Suprapubic skin (tissue), 4 donors: ENCODE measurements at regions not wholly inside any gene's neighbourhood (a gene's known extent, or its start where the extent isn't known, plus 50 kb on each side); places are given as distances from the start of the nearest gene placed in this dataset.

Source experiments
- CTCF ChIP-seq, 2 donors: fragments of 200-600 bp in 1 of 2; fragments of 450-650 bp in 1 of 2; sonication (generic) in 1 of 2; IDR thresholded peaks; one replicate each; pipeline ENCODE4 v1.5.1; 2016 to 2019; ENCODE audit warnings: antibody characterized with exemption in 2 of 2, mild to moderate bottlenecking in 1 of 2, moderate library complexity in 1 of 2
- EP300 ChIP-seq: sonication (generic); formaldehyde crosslinking; IDR thresholded peaks from one replicate; pipeline ENCODE4 v1.6.1; 2017; ENCODE audit warnings: antibody characterized with exemption
- POLR2A ChIP-seq, 2 donors: fragments of 450-650 bp; IDR thresholded peaks; one replicate each; pipeline ENCODE4 v1.6.1; 2017; ENCODE audit warnings: antibody characterized with exemption in 2 of 2, mild to moderate bottlenecking in 2 of 2, moderate library complexity in 2 of 2
- POLR2AphosphoS5 ChIP-seq, 3 donors: sonication (generic); formaldehyde crosslinking; IDR thresholded peaks; one replicate each; pipeline ENCODE4 v1.6.1; 2017; ENCODE audit warnings: antibody characterized with exemption in 3 of 3

- TF ChIP-seq CTCF (IDR thresholded peaks at IDR 0.05) = no peak
- no peak for TF ChIP-seq POLR2A (IDR thresholded peaks at IDR 0.05)
- TF ChIP-seq POLR2AphosphoS5 (IDR thresholded peaks at IDR 0.05) = no peak
- TF ChIP-seq EP300 = no peak
Observed at GRCh38 chr20:55685425-55685824, 319.9 kb downstream of the CBLN4 start.
